Testis (tissue), 2 donors: ENCODE measurements at regions not wholly inside any gene's neighbourhood (a gene's known extent, or its start where the extent isn't known, plus 50 kb on each side); places are given as distances from the start of the nearest gene placed in this dataset.

Experiments
- CTCF ChIP-seq, 3 experiments: fragments of 450-650 bp in 2 of 3; fragments of 200-600 bp in 1 of 3; sonication (generic) in 1 of 3; IDR thresholded peaks; one replicate each; pipeline ENCODE4 v1.5.1; 2016 to 2019; ENCODE audit warnings: antibody characterized with exemption in 3 of 3, mild to moderate bottlenecking in 2 of 3, moderate library complexity in 1 of 3
- POLR2A ChIP-seq: fragments of 450-650 bp; IDR thresholded peaks from one replicate; pipeline ENCODE4 v1.6.1; 2017; ENCODE audit warnings: antibody characterized with exemption, mild to moderate bottlenecking, moderate library complexity

- TF ChIP-seq CTCF (IDR thresholded peaks at IDR 0.05) (no peak), POLR2A (no peak)
These were observed 837.8 kb downstream of the QKI start for GRCh38 chr6:164252291-164252690.
